Mesenchymal stem cell (in vitro differentiated cells and primary cell): ENCODE measurements at regions not wholly inside any gene's neighbourhood (a gene's known extent, or its start where the extent isn't known, plus 50 kb on each side); places are given as distances from the start of the nearest gene placed in this dataset.

Experiments used
- DNase-seq: peaks from one replicate; pipeline ENCODE4 v3.0.0-alpha.2; 2013
- H2AFZ ChIP-seq: one replicate; pipeline ENCODE4 v1.6.1; 2013; ENCODE audit warnings: low read depth, mild to moderate bottlenecking, control low read depth, inconsistent platforms, low read length, moderate library complexity
- H2AK5ac ChIP-seq: 2 replicates; pipeline ENCODE4 v1.6.1; 2013; ENCODE audit warnings: low read length, moderate library complexity, mild to moderate bottlenecking, inconsistent platforms; ENCODE audit not compliant: severe bottlenecking
- H2BK120ac ChIP-seq: one replicate; pipeline ENCODE4 v1.6.1; 2013; ENCODE audit warnings: low read depth, mild to moderate bottlenecking, inconsistent platforms, low read length, moderate library complexity
- H2BK12ac ChIP-seq, 2 experiments: one replicate each; pipeline ENCODE4 v1.6.1; 2013; ENCODE audit warnings: inconsistent platforms in 2 of 2, low read length in 2 of 2, mild to moderate bottlenecking in 2 of 2, moderate library complexity in 2 of 2, control low read depth in 1 of 2
- H2BK15ac ChIP-seq: one replicate; pipeline ENCODE4 v1.6.1; 2013; ENCODE audit warnings: mild to moderate bottlenecking, low read depth, inconsistent platforms; ENCODE audit not compliant: poor library complexity, severe bottlenecking
- H2BK5ac ChIP-seq: 2 replicates; pipeline ENCODE4 v1.6.1; 2013; ENCODE audit warnings: low read depth, mild to moderate bottlenecking, low read length, control low read depth, inconsistent platforms; ENCODE audit not compliant: poor library complexity, severe bottlenecking
- H3K14ac ChIP-seq, 2 experiments: one replicate each; pipeline ENCODE4 v1.6.1; 2013; ENCODE audit warnings: inconsistent platforms in 2 of 2, low read length in 2 of 2, control low read depth in 1 of 2, mild to moderate bottlenecking in 1 of 2, moderate library complexity in 1 of 2
- H3K18ac ChIP-seq, 2 experiments: one replicate each; pipeline ENCODE4 v1.6.1; 2013; ENCODE audit warnings: inconsistent platforms in 2 of 2, low read length in 2 of 2, control low read depth in 1 of 2, low read depth in 1 of 2, mild to moderate bottlenecking in 1 of 2
- H3K23ac ChIP-seq, 2 experiments: one replicate each; pipeline ENCODE4 v1.6.1; 2013; ENCODE audit warnings: inconsistent platforms in 2 of 2, low read length in 2 of 2, mild to moderate bottlenecking in 2 of 2, moderate library complexity in 2 of 2, control low read depth in 1 of 2
- H3K27ac ChIP-seq: 2 replicates; pipeline ENCODE4 v1.5.1; 2013; ENCODE audit warnings: mild to moderate bottlenecking, moderate library complexity, low read length, control low read depth, inconsistent platforms; ENCODE audit not compliant: poor library complexity, severe bottlenecking
- H3K27me3 ChIP-seq, 2 experiments: 2 replicates each; pipeline versions ENCODE4 v1.6.1 to v1.7.0; 2013; ENCODE audit warnings: low read length in 2 of 2, mild to moderate bottlenecking in 2 of 2, moderate library complexity in 2 of 2, control low read depth in 1 of 2, inconsistent platforms in 1 of 2; ENCODE audit not compliant: control insufficient read depth in 1 of 2, insufficient read depth in 1 of 2
- H3K36me3 ChIP-seq, 2 experiments: 2 replicates each; pipeline versions ENCODE4 v1.6.1 to v1.7.0; 2013; ENCODE audit warnings: low read length in 2 of 2, control low read depth in 1 of 2, inconsistent platforms in 1 of 2, low read depth in 1 of 2, mild to moderate bottlenecking in 1 of 2; ENCODE audit not compliant: insufficient read depth in 2 of 2, control insufficient read depth in 1 of 2
- H3K4ac ChIP-seq, 2 experiments: one replicate each; pipeline ENCODE4 v1.6.1; 2013; ENCODE audit warnings: inconsistent platforms in 2 of 2, low read length in 2 of 2, mild to moderate bottlenecking in 2 of 2, moderate library complexity in 2 of 2, control low read depth in 1 of 2, low read depth in 1 of 2
- H3K4me1 ChIP-seq: 2 replicates; pipeline ENCODE4 v1.6.1; 2013; ENCODE audit warnings: low read depth, low read length, control low read depth; ENCODE audit not compliant: control insufficient read depth, insufficient read depth
- H3K4me2 ChIP-seq: 2 replicates; pipeline ENCODE4 v1.6.1; 2013; ENCODE audit warnings: low read length, mild to moderate bottlenecking, inconsistent platforms; ENCODE audit not compliant: poor library complexity, severe bottlenecking
- H3K4me3 ChIP-seq, 2 experiments: 2 replicates each; pipeline versions ENCODE4 v1.5.1 to v1.7.0; 2013; ENCODE audit warnings: low read length in 2 of 2, mild to moderate bottlenecking in 2 of 2, control low read depth in 1 of 2, low read depth in 1 of 2; ENCODE audit not compliant: insufficient read depth in 1 of 2
- H3K79me1 ChIP-seq: replicated peaks from 2 replicates; pipeline ENCODE4 v1.6.1; 2013; ENCODE audit warnings: mild to moderate bottlenecking, control low read depth, low read length, inconsistent platforms; ENCODE audit not compliant: poor library complexity, severe bottlenecking
- H3K9ac ChIP-seq: 2 replicates; pipeline ENCODE4 v1.7.0; 2013; ENCODE audit warnings: mild to moderate bottlenecking, low read length, moderate library complexity
- H3K9me3 ChIP-seq: 2 replicates; pipeline ENCODE4 v1.7.0; 2013; ENCODE audit warnings: mild to moderate bottlenecking, low read length; ENCODE audit not compliant: control insufficient read depth
- H4K8ac ChIP-seq: one replicate; pipeline ENCODE4 v1.6.1; 2013; ENCODE audit warnings: inconsistent platforms, mild to moderate bottlenecking, low read length, moderate library complexity
- H4K91ac ChIP-seq: one replicate; pipeline ENCODE4 v1.6.1; 2013; ENCODE audit warnings: mild to moderate bottlenecking, low read length, inconsistent platforms
- WGBS: methylation state at CpG from one replicate; pipeline ENCODE4 v1.1.7; 2013; ENCODE audit warnings: mixed read lengths; 5-methylcytosine and 5-hydroxymethylcytosine counted together

DNA sequence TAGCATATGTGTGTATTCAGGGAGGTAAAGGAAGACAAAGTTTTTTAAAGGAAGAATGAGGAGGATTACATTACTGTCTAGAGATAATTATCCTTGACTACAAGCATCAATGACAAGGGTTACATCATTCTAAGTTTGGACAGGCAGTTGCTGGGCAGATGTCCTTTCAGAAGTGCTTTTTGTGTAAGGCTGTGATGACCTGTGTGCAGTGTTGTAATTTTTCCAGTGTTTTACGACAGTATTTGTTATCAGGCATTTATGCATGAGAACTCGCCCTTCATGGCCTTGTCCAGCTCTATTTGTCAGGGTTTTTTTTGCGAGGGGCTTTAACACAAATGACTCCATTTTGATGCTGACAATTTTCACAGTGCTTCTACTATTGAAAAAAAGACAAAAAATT, 658.3 kb upstream of the NXPH2 start:
- Histone ChIP-seq H3K4ac (no peak overlapping the region), H3K4me1 (no peaks in the 10 kb centered on the region), H3K79me1 (no peaks in the 10 kb centered on the region), H3K4me3 (no peak overlapping the region), H3K9ac (no peak overlapping the region), H2AK5ac (no peak overlapping the region), H2BK12ac (no peak overlapping the region), H2BK5ac (no peak overlapping the region), H4K91ac (no peak overlapping the region), H3K9me3 (no peaks in the 10 kb centered on the region), H3K27ac (no peak overlapping the region), H3K27me3 (no peaks in the 10 kb centered on the region), H3K36me3 (no peaks in the 10 kb centered on the region), H2AFZ (no peak overlapping the region), H2BK120ac (no peak overlapping the region), H3K14ac (no peak overlapping the region), H3K4me2 (no peak overlapping the region), H4K8ac (no peak overlapping the region), H3K18ac (no peak overlapping the region), H2BK15ac (no peak overlapping the region), H3K23ac (no peak overlapping the region)
- DNase-seq, result no peak
- WGBS, result 73% methylated on average over 3 of the region's 3 CpGs

DNA sequence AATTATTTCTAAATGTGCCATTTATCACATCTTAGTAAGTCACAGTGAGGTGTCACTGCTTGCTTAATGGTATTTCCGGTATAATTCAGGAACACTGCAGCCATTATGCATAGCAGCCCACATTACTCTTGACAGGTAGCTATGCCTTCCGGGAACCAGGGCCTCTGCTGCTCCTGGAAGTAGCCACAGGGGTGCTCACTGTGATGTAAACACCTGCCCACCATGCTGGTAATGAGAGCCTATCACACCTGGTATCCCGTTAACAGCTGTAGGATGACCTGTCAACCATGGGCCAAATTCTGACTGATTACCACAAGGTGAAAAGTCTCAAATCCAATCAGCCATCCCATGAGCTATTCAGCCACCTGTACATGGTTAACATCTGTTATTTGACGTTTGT, 647.0 kb upstream of the NXPH2 start:
- no peak overlapping the region for H3K4ac ChIP-seq
- H2BK120ac ChIP-seq, result no peak overlapping the region
- no peak overlapping the region for H2AFZ ChIP-seq
- H3K4me3 ChIP-seq, result no peak overlapping the region
- DNase-seq, result no peak
- H2BK12ac ChIP-seq, result no peak overlapping the region
- H3K9ac ChIP-seq, result no peak overlapping the region
- no peak overlapping the region for H2BK15ac ChIP-seq
- H4K91ac ChIP-seq, result no peak overlapping the region
- H2AK5ac ChIP-seq, result no peak overlapping the region
- H3K4me2 ChIP-seq, result no peak overlapping the region
- 84% methylated on average over 3 of the region's 4 CpGs for WGBS
- H3K79me1 ChIP-seq, result no peaks in the 10 kb centered on the region
- H4K8ac ChIP-seq, result no peak overlapping the region
- H3K27me3 ChIP-seq, result no peaks in the 10 kb centered on the region
- H3K23ac ChIP-seq, result no peak overlapping the region
- no peak overlapping the region for H3K18ac ChIP-seq
- H3K14ac ChIP-seq, result no peak overlapping the region
- no peak overlapping the region for H2BK5ac ChIP-seq
- no peak overlapping the region for H3K27ac ChIP-seq
- H3K9me3 ChIP-seq, result peaks cover 5% of the 10 kb centered on the region
- H3K4me1 ChIP-seq, result no peaks in the 10 kb centered on the region
- H3K36me3 ChIP-seq, result no peaks in the 10 kb centered on the region

DNA sequence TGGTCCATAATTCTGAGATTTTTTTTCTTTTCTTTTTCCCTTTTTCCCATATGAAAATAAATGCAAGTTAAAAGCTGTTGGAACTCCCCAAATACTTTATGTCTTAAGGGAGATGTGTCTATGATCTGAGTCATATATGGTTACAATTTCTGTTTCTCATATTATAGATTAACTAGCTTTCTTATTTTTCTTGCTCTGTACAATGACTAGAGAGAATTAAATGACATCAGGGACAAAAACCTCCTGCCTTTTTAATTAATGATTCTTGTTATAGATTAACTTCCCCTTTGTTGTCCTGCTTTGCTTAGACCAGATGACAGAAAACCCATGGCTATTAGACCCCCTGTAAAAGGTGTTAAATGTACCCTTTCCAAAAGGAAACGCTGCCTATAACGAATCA, 643.9 kb upstream of the NXPH2 start:
- H4K91ac ChIP-seq, result no peak overlapping the region
- no peak overlapping the region for H2AK5ac ChIP-seq
- H2BK15ac ChIP-seq, result no peak overlapping the region
- H2BK12ac ChIP-seq, result no peak overlapping the region
- no peak overlapping the region for H2BK5ac ChIP-seq
- peaks cover 5% of the 10 kb centered on the region for H3K9me3 ChIP-seq
- no peak overlapping the region for H2AFZ ChIP-seq
- no peaks in the 10 kb centered on the region for H3K36me3 ChIP-seq
- H3K27me3 ChIP-seq, result no peaks in the 10 kb centered on the region
- no peak overlapping the region for H3K14ac ChIP-seq
- H3K23ac ChIP-seq, result no peak overlapping the region
- no peak overlapping the region for H4K8ac ChIP-seq
- H3K4me1 ChIP-seq, result no peaks in the 10 kb centered on the region
- H3K4ac ChIP-seq, result no peak overlapping the region
- H2BK120ac ChIP-seq, result no peak overlapping the region
- H3K27ac ChIP-seq, result no peak overlapping the region
- DNase-seq, result no peak
- H3K4me2 ChIP-seq, result no peak overlapping the region
- H3K79me1 ChIP-seq, result no peaks in the 10 kb centered on the region
- H3K9ac ChIP-seq, result no peak overlapping the region
- WGBS, result no CpG with 5 or more reads among the region's 2 CpGs
- H3K18ac ChIP-seq, result no peak overlapping the region
- no peak overlapping the region for H3K4me3 ChIP-seq

DNA sequence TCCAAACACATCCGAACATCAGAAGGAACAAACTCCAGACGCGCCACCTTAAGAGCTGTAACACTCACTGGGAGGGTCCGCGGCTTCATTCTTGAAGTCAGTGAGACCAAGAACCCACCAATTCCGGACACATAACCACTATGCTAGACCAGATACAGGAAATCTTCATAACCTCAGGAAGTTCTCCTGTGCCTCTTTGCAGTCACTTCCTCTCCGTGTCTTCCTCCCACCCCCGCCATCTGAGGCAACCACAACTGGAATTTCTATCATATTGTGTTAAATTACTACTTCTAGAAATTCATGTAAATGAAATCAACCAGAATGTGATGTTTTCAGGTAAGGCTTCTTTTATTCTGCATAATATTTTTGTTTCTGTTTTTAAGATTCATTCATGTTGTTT, 631.0 kb upstream of the NXPH2 start:
- Histone ChIP-seq H3K23ac (no peak overlapping the region), H3K9ac (no peak overlapping the region), H3K4me3 (no peak overlapping the region), H3K27me3 (no peaks in the 10 kb centered on the region), H3K36me3 (no peaks in the 10 kb centered on the region), H3K4ac (no peak overlapping the region), H2BK5ac (no peak overlapping the region), H2BK120ac (no peak overlapping the region), H2BK12ac (no peak overlapping the region), H3K79me1 (no peaks in the 10 kb centered on the region), H3K9me3 (peaks cover 17% of the 10 kb centered on the region), H2AFZ (no peak overlapping the region), H2AK5ac (no peak overlapping the region), H4K8ac (no peak overlapping the region), H2BK15ac (no peak overlapping the region), H4K91ac (no peak overlapping the region), H3K4me2 (no peak overlapping the region), H3K4me1 (no peaks in the 10 kb centered on the region), H3K18ac (no peak overlapping the region), H3K27ac (no peak overlapping the region), H3K14ac (no peak overlapping the region)
- WGBS, result 95% methylated on average over 6 of the region's 8 CpGs
- DNase-seq, result no peak
